Effector CD4-positive, alpha-beta T cell (primary cell): ENCODE measurements at regions not wholly inside any gene's neighbourhood (a gene's known extent, or its start where the extent isn't known, plus 50 kb on each side); places are given as distances from the start of the nearest gene placed in this dataset.

Source experiments
- DNase-seq: peaks from one replicate; pipeline ENCODE4 v3.0.0-alpha.2; 2020

- DNase-seq, result no peak
Observed at GRCh38 chr3:187932530-187932929, 187.3 kb upstream of the BCL6 start.

DNA sequence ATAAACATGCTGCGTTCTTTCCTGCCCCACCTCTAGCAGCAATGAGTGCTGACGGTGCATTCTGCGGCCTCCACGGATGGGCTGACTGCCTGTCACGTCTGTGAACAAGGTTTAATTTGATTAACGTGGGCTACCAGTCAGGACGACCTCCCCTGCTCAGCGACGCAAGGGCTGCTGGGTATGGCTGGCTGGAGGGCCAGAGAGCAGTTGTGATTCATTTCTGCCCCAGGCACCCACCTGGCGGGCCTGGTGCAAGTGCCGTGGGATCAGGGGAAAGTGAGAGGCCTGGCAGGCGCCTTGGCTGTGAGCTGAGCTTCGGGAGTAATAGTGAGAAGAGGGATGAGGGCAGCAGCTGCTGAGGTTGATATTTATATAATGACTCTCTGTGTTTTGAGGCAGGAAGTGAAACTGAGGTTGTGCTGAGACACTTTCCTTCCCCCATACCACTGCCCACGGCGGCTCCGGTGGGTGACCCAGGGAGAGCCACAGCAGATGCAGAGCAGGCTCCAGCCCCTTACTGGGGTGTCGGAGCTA, 190.4 kb upstream of the BCL6 start:
- no peak for DNase-seq

DNA sequence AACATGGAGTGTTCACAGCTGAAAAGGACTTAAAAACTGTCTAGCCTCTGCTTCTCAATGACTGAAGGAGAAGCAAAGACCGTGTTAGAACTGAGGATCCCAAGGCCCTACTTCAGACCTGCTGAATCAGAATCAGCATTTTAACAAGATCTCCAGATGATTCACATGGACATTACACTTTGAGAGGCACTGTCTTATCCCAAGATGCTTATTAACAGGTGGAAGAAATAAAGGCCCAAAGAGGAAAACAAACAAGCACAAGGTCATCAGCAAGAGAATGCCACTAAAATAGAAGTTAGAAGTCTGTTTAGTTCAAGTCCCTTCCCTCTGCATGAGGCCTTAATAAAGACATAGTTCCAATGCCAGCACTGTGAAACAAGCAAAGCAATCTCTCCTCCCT, 191.4 kb upstream of the BCL6 start:
- DNase-seq, result no peak

DNA sequence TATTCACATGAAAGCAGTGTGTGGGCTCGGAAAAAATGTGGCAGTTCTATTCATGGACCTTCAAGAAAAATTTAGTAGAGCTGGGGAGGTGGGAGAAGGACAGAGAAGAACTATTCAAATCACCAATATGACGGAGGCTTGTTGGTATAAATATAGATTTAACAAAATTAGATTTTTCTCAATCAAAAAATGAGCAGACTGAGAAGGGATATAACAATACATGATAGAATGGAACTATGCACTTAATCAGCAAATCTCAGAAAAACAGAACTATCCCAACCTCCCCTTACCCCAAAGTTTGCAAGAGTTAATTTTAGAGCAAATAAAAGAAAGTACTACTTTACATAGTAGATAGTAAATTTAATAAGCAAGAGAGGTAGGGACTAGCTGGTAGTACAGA, 194.6 kb upstream of the BCL6 start:
- no peak for DNase-seq

DNA sequence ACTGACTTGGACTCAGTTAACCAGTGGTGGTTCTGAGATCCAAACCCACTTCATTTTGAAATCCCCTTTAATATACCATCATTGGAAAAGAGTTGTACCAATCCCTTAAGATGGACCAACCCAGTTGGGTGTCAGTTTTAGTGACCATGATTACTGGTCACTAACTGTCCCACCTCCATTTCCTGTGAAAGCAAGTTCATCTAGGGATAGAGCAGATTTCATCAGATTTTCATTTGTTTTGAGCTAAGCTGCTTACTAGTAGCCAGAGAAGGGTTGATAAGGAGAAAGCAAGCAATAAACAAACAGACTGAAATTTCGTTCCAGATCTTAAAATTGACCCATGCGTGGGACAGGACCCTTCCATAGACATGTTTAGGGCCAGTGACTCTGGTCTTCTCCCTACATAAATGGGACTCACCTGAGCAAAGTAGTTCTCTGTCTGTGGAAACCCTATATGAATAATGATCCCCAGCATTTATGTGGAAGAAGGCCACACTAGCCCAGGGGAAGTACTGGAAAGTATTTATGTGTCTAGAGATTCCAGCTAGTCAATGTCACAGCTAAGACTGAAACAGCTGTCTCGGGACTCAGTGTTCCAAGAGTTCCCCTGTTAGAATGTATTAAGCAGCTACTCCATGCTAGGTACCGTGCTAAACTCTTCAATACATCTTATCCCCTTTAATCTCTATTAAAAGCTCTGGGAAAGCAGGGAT, 196.0 kb upstream of the BCL6 start:
- DNase-seq, result no peak

DNA sequence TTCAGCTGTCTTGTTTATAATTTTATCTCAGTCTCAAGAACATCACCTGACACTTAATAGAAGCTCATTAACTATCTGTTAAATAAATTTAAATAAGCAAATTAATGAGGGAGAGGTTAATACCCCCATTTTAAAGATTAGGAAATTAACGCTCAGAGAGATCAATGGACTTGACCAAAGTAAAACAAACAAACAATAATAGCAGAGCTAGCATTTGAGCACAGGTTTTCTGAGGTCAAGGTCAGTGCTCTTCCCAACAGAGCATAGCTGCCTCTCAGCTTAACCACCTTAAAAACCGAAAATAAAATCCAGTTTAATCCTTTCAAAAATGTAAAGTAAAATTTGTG, 196.6 kb upstream of the BCL6 start:
- no peak for DNase-seq

- no peak for DNase-seq
Observed at GRCh38 chr3:187942658-187943241, 197.5 kb upstream of the BCL6 start.

GRCh38 chr3:187943677-187944389, 198.6 kb upstream of the BCL6 start:
- DNase-seq, result no peak

- DNase-seq, result no peak
Observed at GRCh38 chr3:187944390-187945179, 199.3 kb upstream of the BCL6 start.

GRCh38 chr3:187945374-187945773, 200.1 kb upstream of the BCL6 start:
- DNase-seq, result no peak

DNA sequence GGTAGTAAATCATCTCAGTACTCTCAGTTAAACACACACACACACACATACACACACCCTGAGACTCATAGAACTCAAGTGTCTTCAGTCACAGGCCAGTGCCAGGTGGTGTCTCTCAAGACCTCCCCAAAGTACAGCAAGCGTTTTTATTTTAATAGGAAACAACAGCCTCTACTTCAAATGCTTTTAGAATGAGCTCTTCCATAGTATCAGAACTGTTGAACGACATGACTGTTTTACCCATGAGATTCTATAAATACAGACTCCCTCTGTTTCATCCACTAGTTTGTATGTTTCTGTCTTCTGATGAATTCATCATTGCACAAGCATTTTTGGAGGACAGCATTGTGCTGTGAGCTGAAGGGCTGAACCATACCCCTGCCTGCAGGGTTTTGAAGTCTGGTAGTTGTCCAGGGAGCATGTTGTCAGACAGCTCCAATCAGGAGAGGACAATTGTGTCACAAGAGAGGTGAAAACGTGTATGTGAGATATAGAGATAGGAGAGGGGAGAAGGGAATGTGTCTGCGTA, 201.0 kb upstream of the BCL6 start:
- DNase-seq, result no peak

GRCh38 chr3:187946981-187947380, 201.7 kb upstream of the BCL6 start:
- DNase-seq, result no peak

DNA sequence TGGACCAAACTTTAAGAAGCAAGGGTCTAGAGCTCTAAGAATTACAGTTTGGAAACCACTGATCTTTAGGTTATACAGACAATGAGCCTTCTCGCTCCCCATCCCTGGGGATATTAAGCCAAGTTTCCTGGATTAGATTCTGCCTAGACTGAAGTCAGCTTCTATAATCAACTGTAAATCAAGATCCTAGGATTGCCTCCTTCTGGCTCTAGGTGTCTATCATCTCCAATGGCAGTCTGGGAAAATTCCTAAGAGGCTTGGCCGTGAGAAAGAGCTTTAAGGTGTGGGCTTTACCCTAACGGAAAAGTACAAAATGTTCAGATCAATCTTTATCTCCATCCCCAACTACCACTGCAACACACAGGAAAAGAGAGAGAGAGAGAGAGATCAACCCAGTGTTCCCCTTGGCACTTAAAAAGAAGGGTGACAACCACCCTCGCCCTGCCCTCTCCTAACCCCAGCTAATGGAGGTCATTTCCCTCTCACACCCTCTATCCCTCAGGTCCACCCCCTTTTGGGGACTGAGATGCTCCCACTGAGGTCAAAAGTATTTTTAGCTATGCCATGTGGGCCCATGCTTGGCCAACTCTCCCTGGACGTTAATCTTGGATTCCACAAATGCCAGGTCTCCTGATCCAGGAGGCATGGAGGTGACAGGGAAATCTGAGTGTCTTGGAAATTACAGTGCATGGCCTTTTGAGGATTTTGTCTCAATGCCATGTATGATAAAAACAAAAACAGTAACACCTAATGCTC, 202.8 kb upstream of the BCL6 start:
- no peak for DNase-seq

- DNase-seq, result no peak
Observed at GRCh38 chr3:187949093-187949820, 204.0 kb upstream of the BCL6 start.

- DNase-seq, result no peak
Observed at GRCh38 chr3:187950671-187951070, 203.3 kb upstream of the LPP start.

GRCh38 chr3:187951452-187952190, 202.3 kb upstream of the LPP start:
- DNase-seq, result no peak

- DNase-seq, result no peak
Observed at GRCh38 chr3:187952849-187953248, 201.1 kb upstream of the LPP start.

DNA sequence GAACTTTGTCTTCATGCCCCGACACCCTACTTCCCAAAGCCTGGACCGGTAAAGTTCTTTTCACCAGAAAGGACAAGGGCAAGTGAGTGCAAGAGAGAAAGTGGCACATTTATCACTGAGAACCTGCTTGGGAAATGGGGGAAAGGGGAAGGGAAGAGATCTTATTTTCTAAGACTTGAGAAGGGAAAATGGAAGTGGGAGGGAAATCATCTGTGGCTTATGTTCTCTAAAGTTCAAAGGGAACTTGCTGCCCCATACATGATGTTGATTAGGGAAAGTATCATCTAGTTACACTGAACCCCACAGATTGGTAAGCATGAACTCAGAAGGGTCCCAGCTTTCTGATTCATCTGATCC, 199.5 kb upstream of the LPP start:
- no peak for DNase-seq

- no peak for DNase-seq
Observed at GRCh38 chr3:187954873-187955586, 198.9 kb upstream of the LPP start.

- DNase-seq, result no peak
Observed at GRCh38 chr3:187955587-187955952, 198.4 kb upstream of the LPP start.
